ENCODE measurements at regions not wholly inside any gene's neighbourhood (a gene's known extent, or its start where the extent isn't known, plus 50 kb on each side); places are given as distances from the start of the nearest gene placed in this dataset.

- WGBS (ENCODE audit: insufficient coverage) = 5% methylated on average over 5 of the region's 7 CpGs
- intact Hi-C loops (cut with micrococcal nuclease) = loop anchor here (1.0 to 10.0 kb wide), 3 partner anchors 922 to 1459 kb away; no protein-coding TSS in a partner anchor
- DNase-seq (peak; percentile 22 to 76), ATAC-seq (peak in 2 of 3 donors; percentile 44 to 57)
- Histone ChIP-seq H3K36me3 (ENCODE audit: control insufficient read depth, insufficient read depth, low read length) (no peaks in the 10 kb centered on the region), H3K9me3 (ENCODE audit: control insufficient read depth, insufficient read depth, low read length) (no peaks in the 10 kb centered on the region), H3K4me1 (ENCODE audit: control insufficient read depth, insufficient read depth, low read length) (no peaks in the 10 kb centered on the region), H3K27ac (ENCODE audit: low read length) (no peak overlapping the region), H3K27me3 (ENCODE audit: control insufficient read depth, insufficient read depth, low read length) (no peaks in the 10 kb centered on the region), H3K4me3 (ENCODE audit: low read length) (no peak overlapping the region)
- Mint-ChIP-seq H3K27me3 (ENCODE audit: low read depth in 2 of 2) (peaks cover 11 to 24% of the 10 kb centered on the region in 2 donors), H3K4me1 (no peaks in the 10 kb centered on the region), H3K27ac (no peak overlapping the region), H3K36me3 (no peaks in the 10 kb centered on the region), H3K4me3 (no peak overlapping the region), H3K9me3 (no peaks in the 10 kb centered on the region)
- TF ChIP-seq CTCF (IDR thresholded peaks at IDR 0.05) = peak; percentile 88
These were observed 169.3 kb upstream of the AKR1E2 start for GRCh38 chr10:4656576-4657194.

- no peak overlapping the region for H3K27ac ChIP-seq (ENCODE audit: low read length)
- no peak for DNase-seq
- Mint-ChIP-seq H3K27me3 (ENCODE audit: low read depth in 2 of 2) (peaks cover 11 to 17% of the 10 kb centered on the region in 2 donors), H3K4me3 (no peak overlapping the region), H3K9me3 (no peaks in the 10 kb centered on the region), H3K27ac (no peak overlapping the region), H3K36me3 (no peaks in the 10 kb centered on the region), H3K4me1 (no peaks in the 10 kb centered on the region)
- no peak for TF ChIP-seq CTCF (IDR thresholded peaks at IDR 0.05)
- no peaks in the 10 kb centered on the region for H3K9me3 ChIP-seq (ENCODE audit: control insufficient read depth, insufficient read depth, low read length)
- WGBS (ENCODE audit: insufficient coverage) = 100% methylated on average over 2 of the region's 5 CpGs
- no peaks in the 10 kb centered on the region for H3K36me3 ChIP-seq (ENCODE audit: control insufficient read depth, insufficient read depth, low read length)
- intact Hi-C loops (cut with micrococcal nuclease) = loop anchor here (1.0 to 10.0 kb wide), 3 partner anchors 921 to 1459 kb away; no protein-coding TSS in a partner anchor
- no peak overlapping the region for H3K4me3 ChIP-seq (ENCODE audit: low read length)
- H3K4me1 ChIP-seq (ENCODE audit: control insufficient read depth, insufficient read depth, low read length) = no peaks in the 10 kb centered on the region
- H3K27me3 ChIP-seq (ENCODE audit: control insufficient read depth, insufficient read depth, low read length) = no peaks in the 10 kb centered on the region
- ATAC-seq = no peak
These were observed 170.1 kb upstream of the AKR1E2 start for GRCh38 chr10:4655879-4656278.

GRCh38 chr10:4655406-4655805 lies 170.6 kb upstream of the AKR1E2 start:
- Mint-ChIP-seq H3K36me3 (no peaks in the 10 kb centered on the region), H3K27ac (no peak overlapping the region), H3K27me3 (ENCODE audit: low read depth in 2 of 2) (peaks cover 9 to 12% of the 10 kb centered on the region in 2 donors), H3K4me3 (no peak overlapping the region), H3K4me1 (no peaks in the 10 kb centered on the region), H3K9me3 (no peaks in the 10 kb centered on the region)
- no peaks in the 10 kb centered on the region for H3K9me3 ChIP-seq (ENCODE audit: control insufficient read depth, insufficient read depth, low read length)
- DNase-seq = no peak
- H3K4me1 ChIP-seq (ENCODE audit: control insufficient read depth, insufficient read depth, low read length) = no peaks in the 10 kb centered on the region
- WGBS (ENCODE audit: insufficient coverage) = 86% methylated on average over 3 of the region's 3 CpGs
- H3K36me3 ChIP-seq (ENCODE audit: control insufficient read depth, insufficient read depth, low read length) = no peaks in the 10 kb centered on the region
- intact Hi-C loops (cut with micrococcal nuclease) = loop anchor here (5.0 to 10.0 kb wide), 2 partner anchors 921 to 1458 kb away; no protein-coding TSS in a partner anchor
- H3K27ac ChIP-seq (ENCODE audit: low read length) = no peak overlapping the region
- H3K27me3 ChIP-seq (ENCODE audit: control insufficient read depth, insufficient read depth, low read length) = no peaks in the 10 kb centered on the region
- no peak for ATAC-seq
- no peak overlapping the region for H3K4me3 ChIP-seq (ENCODE audit: low read length)
- TF ChIP-seq CTCF (IDR thresholded peaks at IDR 0.05) = no peak

- no peak for ATAC-seq
- intact Hi-C loops (cut with micrococcal nuclease) = loop anchor here (10.0 kb wide), 1 partner anchor 920 kb away; no protein-coding TSS in a partner anchor
- Histone ChIP-seq H3K27ac (ENCODE audit: low read length) (no peak overlapping the region), H3K36me3 (ENCODE audit: control insufficient read depth, insufficient read depth, low read length) (no peaks in the 10 kb centered on the region), H3K4me3 (ENCODE audit: low read length) (no peak overlapping the region), H3K9me3 (ENCODE audit: control insufficient read depth, insufficient read depth, low read length) (no peaks in the 10 kb centered on the region), H3K27me3 (ENCODE audit: control insufficient read depth, insufficient read depth, low read length) (no peaks in the 10 kb centered on the region), H3K4me1 (ENCODE audit: control insufficient read depth, insufficient read depth, low read length) (no peaks in the 10 kb centered on the region)
- H3K36me3 Mint-ChIP-seq = no peaks in the 10 kb centered on the region
- no peaks in the 10 kb centered on the region for H3K4me1 Mint-ChIP-seq
- H3K4me3 Mint-ChIP-seq = no peak overlapping the region
- no CpG with 5 or more reads among the region's 2 CpGs for WGBS (ENCODE audit: insufficient coverage)
- H3K27me3 Mint-ChIP-seq (ENCODE audit: low read depth in 2 of 2) = peaks cover 3 to 8% of the 10 kb centered on the region in 2 donors
- DNase-seq = no peak
- TF ChIP-seq CTCF (IDR thresholded peaks at IDR 0.05) = no peak
- H3K27ac Mint-ChIP-seq = no peak overlapping the region
- no peaks in the 10 kb centered on the region for H3K9me3 Mint-ChIP-seq
These were observed 171.5 kb upstream of the AKR1E2 start for GRCh38 chr10:4654496-4654895.

Measured in natural killer cell (primary cell).